Erythroblast (primary cell): ENCODE measurements at regions not wholly inside any gene's neighbourhood (a gene's known extent, or its start where the extent isn't known, plus 50 kb on each side); places are given as distances from the start of the nearest gene placed in this dataset.

Source experiments
- DNase-seq, 2 experiments: peaks; one replicate each; lab custom pipeline; 2025; lab: John Stamatoyannopoulos, UW
- GATA1 ChIP-seq: IDR thresholded peaks from 2 replicates; pipeline ENCODE4 v1.6.1; 2011; ENCODE audit warnings: low read depth, mild to moderate bottlenecking, control low read depth, low read length, moderate library complexity
- POLR2A ChIP-seq: IDR thresholded peaks from 2 replicates; pipeline ENCODE4 v1.6.1; 2011; ENCODE audit warnings: mild to moderate bottlenecking, low read length

- no peak for TF ChIP-seq GATA1
- TF ChIP-seq POLR2A = no peak
- no peak for DNase-seq
Observed at GRCh38 chr13:107043021-107043956, 475.4 kb upstream of the ARGLU1 start.

- TF ChIP-seq GATA1 (no peak), POLR2A (no peak)
- no peak for DNase-seq
Observed at GRCh38 chr13:107035778-107036177, 467.8 kb upstream of the ARGLU1 start.

- no peak for TF ChIP-seq POLR2A
- TF ChIP-seq GATA1 = no peak
- DNase-seq = no peak
Observed at GRCh38 chr13:107035186-107035585, 467.2 kb upstream of the ARGLU1 start.

- no peak for DNase-seq
- TF ChIP-seq POLR2A = no peak
- no peak for TF ChIP-seq GATA1
Observed at GRCh38 chr13:107034236-107034872, 466.4 kb upstream of the ARGLU1 start.

- no peak for TF ChIP-seq POLR2A
- no peak for TF ChIP-seq GATA1
- no peak for DNase-seq
Observed at GRCh38 chr13:107031716-107032115, 463.8 kb upstream of the ARGLU1 start.

- TF ChIP-seq GATA1 = no peak
- no peak for TF ChIP-seq POLR2A
- no peak for DNase-seq
Observed at GRCh38 chr13:107028751-107029150, 460.8 kb upstream of the ARGLU1 start.

GRCh38 chr13:107025991-107026390 is 458.1 kb upstream of the ARGLU1 start:
- TF ChIP-seq POLR2A (no peak), GATA1 (no peak)
- no peak for DNase-seq

GRCh38 chr13:107023335-107023734 is 455.4 kb upstream of the ARGLU1 start:
- DNase-seq = no peak
- TF ChIP-seq POLR2A (no peak), GATA1 (no peak)

GRCh38 chr13:107020393-107020792 is 452.5 kb upstream of the ARGLU1 start:
- DNase-seq = no peak
- TF ChIP-seq POLR2A = no peak
- no peak for TF ChIP-seq GATA1

GRCh38 chr13:107018285-107018684 is 450.3 kb upstream of the ARGLU1 start:
- TF ChIP-seq POLR2A = no peak
- TF ChIP-seq GATA1 = no peak
- no peak for DNase-seq

DNA sequence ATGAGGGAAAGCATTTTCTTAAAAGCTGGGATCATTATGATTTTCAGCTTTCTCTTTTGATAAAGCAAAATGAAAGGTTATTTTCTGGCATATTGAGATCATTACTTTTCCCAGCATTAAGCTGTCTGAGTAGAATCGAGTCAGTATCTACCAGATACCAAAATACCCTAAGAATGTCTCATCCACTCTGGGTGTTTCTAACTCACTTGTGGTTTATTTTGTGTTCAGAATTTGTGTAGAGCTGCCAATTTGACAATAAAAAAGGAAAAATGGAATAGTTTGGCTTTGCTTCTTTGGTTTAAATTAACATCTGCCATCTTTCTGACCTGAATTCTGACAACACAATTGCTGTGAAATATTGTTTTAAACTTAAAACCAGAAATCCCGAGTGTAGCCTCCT is 438.7 kb upstream of the ARGLU1 start:
- DNase-seq = no peak
- TF ChIP-seq POLR2A (no peak), GATA1 (no peak)

GRCh38 chr13:107005577-107005976 is 437.6 kb upstream of the ARGLU1 start:
- TF ChIP-seq GATA1 (no peak), POLR2A (no peak)
- DNase-seq = no peak

DNA sequence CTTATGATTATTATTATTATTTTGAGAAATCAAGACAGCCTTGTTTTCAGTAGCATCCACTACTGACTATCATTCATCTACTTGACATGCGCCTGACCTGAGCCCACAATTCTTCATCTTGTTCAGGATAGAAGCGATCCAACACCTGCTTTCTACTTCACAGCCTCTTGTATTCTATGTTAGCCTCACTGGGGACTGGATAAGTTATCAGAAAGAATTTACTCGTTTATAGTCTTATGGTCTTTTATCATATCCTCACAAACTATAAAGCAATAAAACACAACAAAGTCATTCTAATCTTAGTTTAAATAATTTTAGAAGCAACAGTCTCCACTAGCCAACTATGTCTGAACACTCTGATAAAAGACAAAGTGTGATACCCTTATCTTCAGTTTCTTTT is 436.0 kb upstream of the ARGLU1 start:
- TF ChIP-seq GATA1 = no peak
- no peak for TF ChIP-seq POLR2A

DNA sequence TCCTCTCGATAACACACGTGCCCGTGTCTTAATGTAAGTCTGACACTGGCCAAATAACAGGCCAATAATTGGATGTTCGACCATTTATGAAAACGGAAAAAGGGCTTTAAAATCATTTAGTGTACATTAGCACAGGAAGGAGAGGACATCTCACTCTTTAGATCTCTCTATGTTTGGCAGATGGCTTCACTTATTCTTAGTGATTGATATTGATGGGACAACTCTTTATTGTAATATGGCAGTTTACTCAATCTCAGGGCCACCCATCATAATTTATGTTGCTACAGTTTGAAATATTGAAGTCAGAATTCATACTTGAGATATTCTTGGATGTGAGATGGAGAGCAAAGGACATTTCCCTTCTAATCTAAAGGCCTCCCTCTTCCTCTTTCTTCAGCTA is 430.7 kb upstream of the ARGLU1 start:
- DNase-seq = no peak
- no peak for TF ChIP-seq POLR2A

More for the DNA sequence above, 436.0 kb upstream of the ARGLU1 start:
- DNase-seq = no peak

DNA sequence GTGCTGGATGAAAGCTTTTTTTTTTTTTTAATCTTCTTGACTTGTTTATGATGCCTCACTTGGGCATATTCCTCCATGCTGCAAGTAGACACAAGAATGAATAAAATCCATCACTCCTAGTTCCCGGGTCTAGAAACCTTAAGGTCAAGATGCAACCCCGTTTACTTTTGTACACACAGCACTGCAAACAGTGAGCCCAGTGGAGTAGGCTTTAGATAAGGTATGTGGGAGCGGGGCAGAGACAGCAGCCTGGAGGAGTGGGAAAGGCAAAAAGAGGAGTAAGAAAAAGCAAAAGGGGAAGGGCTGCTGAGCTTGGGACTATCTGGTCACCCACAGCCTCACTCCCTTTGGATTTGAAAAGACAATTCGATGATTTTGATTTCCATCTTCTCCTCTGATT is 429.8 kb upstream of the ARGLU1 start:
- DNase-seq = no peak
- no peak for TF ChIP-seq POLR2A
- no peak for TF ChIP-seq GATA1
